Endothelial cell of umbilical vein (primary cell): ENCODE measurements at regions not wholly inside any gene's neighbourhood (a gene's known extent, or its start where the extent isn't known, plus 50 kb on each side); places are given as distances from the start of the nearest gene placed in this dataset.

ENCODE experiments used
- EZH2 ChIP-seq: IDR thresholded peaks from 2 replicates; pipeline ENCODE4 v1.6.1; 2012; ENCODE audit warnings: borderline replicate concordance, low read depth, mild to moderate bottlenecking, moderate library complexity, low read length, inconsistent platforms; ENCODE audit not compliant: severe bottlenecking
- TF ChIP-seq, protein P1 (sequence below), 2 donors: IDR thresholded peaks; 1 replicate in 1 of 2; 2 replicates in 1 of 2; pipeline ENCODE4 v1.5.1; 2011; ENCODE audit warnings: low read length in 2 of 2, mild to moderate bottlenecking in 2 of 2, moderate library complexity in 2 of 2, control low read depth in 1 of 2, inconsistent platforms in 1 of 2, low read depth in 1 of 2; ENCODE audit not compliant: insufficient read depth in 1 of 2; ENCODE audit errors: extremely low read depth in 1 of 2

DNA sequence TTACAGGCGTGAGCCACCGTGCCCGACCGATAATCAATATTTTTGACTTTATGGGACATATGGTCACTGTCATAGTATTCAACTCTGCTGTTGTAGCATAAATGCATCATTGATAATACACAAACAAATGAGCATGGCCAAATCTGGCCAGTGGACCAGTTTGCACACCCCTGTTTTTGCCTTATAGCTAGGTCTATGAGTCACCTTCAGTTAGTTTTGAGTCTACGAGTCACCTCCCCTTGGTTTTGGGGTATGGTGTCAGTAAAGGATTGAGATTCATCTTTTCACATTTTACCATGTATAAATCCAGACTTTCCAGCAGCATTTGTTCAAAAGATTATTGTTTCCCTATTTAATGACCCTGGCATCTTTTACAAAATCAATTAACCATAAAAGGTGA is 362.5 kb upstream of the NRP1 start:
- no peak for TF ChIP-seq EZH2
- TF ChIP-seq, protein P1, sequence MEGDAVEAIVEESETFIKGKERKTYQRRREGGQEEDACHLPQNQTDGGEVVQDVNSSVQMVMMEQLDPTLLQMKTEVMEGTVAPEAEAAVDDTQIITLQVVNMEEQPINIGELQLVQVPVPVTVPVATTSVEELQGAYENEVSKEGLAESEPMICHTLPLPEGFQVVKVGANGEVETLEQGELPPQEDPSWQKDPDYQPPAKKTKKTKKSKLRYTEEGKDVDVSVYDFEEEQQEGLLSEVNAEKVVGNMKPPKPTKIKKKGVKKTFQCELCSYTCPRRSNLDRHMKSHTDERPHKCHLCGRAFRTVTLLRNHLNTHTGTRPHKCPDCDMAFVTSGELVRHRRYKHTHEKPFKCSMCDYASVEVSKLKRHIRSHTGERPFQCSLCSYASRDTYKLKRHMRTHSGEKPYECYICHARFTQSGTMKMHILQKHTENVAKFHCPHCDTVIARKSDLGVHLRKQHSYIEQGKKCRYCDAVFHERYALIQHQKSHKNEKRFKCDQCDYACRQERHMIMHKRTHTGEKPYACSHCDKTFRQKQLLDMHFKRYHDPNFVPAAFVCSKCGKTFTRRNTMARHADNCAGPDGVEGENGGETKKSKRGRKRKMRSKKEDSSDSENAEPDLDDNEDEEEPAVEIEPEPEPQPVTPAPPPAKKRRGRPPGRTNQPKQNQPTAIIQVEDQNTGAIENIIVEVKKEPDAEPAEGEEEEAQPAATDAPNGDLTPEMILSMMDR (IDR thresholded peaks at IDR 0.05; ENCODE audit: extremely low read depth in 1 of 2, insufficient read depth in 1 of 2, low read depth in 1 of 2, low read length in 2 of 2): no peak
